ENCODE measurements at regions not wholly inside any gene's neighbourhood (a gene's known extent, or its start where the extent isn't known, plus 50 kb on each side); places are given as distances from the start of the nearest gene placed in this dataset.
"Not testable (repeated sequence)": the region's sequence is repeated elsewhere in the genome, so short reads cannot be mapped to it uniquely, and the experiment has no call there.

- not testable (repeated sequence) for TF ChIP-seq POLR2AphosphoS5 (IDR thresholded peaks at IDR 0.05); POLR2A (IDR thresholded peaks at IDR 0.05; ENCODE audit: low read depth); EP300 (IDR thresholded peaks at IDR 0.05)
- TF ChIP-seq, protein P1, sequence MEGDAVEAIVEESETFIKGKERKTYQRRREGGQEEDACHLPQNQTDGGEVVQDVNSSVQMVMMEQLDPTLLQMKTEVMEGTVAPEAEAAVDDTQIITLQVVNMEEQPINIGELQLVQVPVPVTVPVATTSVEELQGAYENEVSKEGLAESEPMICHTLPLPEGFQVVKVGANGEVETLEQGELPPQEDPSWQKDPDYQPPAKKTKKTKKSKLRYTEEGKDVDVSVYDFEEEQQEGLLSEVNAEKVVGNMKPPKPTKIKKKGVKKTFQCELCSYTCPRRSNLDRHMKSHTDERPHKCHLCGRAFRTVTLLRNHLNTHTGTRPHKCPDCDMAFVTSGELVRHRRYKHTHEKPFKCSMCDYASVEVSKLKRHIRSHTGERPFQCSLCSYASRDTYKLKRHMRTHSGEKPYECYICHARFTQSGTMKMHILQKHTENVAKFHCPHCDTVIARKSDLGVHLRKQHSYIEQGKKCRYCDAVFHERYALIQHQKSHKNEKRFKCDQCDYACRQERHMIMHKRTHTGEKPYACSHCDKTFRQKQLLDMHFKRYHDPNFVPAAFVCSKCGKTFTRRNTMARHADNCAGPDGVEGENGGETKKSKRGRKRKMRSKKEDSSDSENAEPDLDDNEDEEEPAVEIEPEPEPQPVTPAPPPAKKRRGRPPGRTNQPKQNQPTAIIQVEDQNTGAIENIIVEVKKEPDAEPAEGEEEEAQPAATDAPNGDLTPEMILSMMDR (IDR thresholded peaks at IDR 0.05): not testable (repeated sequence)
These were observed 77.2 kb downstream of the DLL1 start for GRCh38 chr6:170213637-170214018.

Data from esophagus muscularis mucosa (tissue), 4 donors.